Uterus (tissue), 2 donors: ENCODE measurements at regions not wholly inside any gene's neighbourhood (a gene's known extent, or its start where the extent isn't known, plus 50 kb on each side); places are given as distances from the start of the nearest gene placed in this dataset.

ENCODE experiments used
- POLR2A ChIP-seq, 2 donors: fragments of 450-650 bp; IDR thresholded peaks; one replicate each; pipeline ENCODE4 v1.6.1; 2016; ENCODE audit warnings: antibody characterized with exemption in 2 of 2, mild to moderate bottlenecking in 1 of 2, moderate library complexity in 1 of 2
- TF ChIP-seq, protein P1 (sequence below), 4 experiments: fragments of 200-600 bp in 2 of 4; fragments of 450-650 bp in 2 of 4; sonication (generic) in 2 of 4; IDR thresholded peaks; one replicate each; pipeline ENCODE4 v1.5.1; 2016 to 2019; ENCODE audit warnings: antibody characterized with exemption in 4 of 4, mild to moderate bottlenecking in 2 of 4, moderate library complexity in 1 of 4

- TF ChIP-seq, protein P1, sequence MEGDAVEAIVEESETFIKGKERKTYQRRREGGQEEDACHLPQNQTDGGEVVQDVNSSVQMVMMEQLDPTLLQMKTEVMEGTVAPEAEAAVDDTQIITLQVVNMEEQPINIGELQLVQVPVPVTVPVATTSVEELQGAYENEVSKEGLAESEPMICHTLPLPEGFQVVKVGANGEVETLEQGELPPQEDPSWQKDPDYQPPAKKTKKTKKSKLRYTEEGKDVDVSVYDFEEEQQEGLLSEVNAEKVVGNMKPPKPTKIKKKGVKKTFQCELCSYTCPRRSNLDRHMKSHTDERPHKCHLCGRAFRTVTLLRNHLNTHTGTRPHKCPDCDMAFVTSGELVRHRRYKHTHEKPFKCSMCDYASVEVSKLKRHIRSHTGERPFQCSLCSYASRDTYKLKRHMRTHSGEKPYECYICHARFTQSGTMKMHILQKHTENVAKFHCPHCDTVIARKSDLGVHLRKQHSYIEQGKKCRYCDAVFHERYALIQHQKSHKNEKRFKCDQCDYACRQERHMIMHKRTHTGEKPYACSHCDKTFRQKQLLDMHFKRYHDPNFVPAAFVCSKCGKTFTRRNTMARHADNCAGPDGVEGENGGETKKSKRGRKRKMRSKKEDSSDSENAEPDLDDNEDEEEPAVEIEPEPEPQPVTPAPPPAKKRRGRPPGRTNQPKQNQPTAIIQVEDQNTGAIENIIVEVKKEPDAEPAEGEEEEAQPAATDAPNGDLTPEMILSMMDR (IDR thresholded peaks at IDR 0.05), result no peak
- TF ChIP-seq POLR2A (IDR thresholded peaks at IDR 0.05), result no peak
Observed at GRCh38 chr12:19669793-19670192, 230.5 kb downstream of the AEBP2 start.
